ENCODE measurements at regions not wholly inside any gene's neighbourhood (a gene's known extent, or its start where the extent isn't known, plus 50 kb on each side); places are given as distances from the start of the nearest gene placed in this dataset.

DNA sequence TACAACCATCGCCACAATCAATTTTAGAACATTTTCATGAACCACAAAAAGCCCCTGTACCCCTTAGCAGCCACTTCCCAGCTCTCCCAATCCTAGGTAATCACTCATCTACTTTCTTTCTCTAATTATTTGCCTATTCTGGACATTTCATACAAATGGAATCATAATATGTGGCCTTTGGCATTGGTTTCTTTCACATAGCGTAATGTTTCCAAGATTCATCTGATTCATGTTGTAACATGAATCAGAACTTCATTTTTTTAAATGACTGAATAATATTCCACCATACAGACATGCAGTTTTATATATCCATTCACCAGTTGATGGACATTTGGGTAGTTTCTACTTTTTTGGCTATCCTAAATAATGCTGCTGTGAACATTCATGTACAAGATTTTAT, 56.2 kb upstream of the RCN1 start:
- WGBS (ENCODE audit: insufficient coverage, low coverage, missing lambda C conversion rate): 3% methylated on average over 2 of the region's 2 CpGs
- Histone ChIP-seq H3K79me2 (ENCODE audit: control insufficient read depth, insufficient read depth, low read length) (no peaks in the 10 kb centered on the region), H3K4me3 (no peak overlapping the region), H3K36me3 (ENCODE audit: control insufficient read depth, insufficient read depth, low read length) (no peaks in the 10 kb centered on the region), H3K27me3 (ENCODE audit: control insufficient read depth in 2 of 2, insufficient read depth in 2 of 2, low read length in 2 of 2) (peaks cover 4 to 8% of the 10 kb centered on the region in 2 experiments), H3K27ac (ENCODE audit: extremely low read depth, low read depth, low read length) (no peak overlapping the region), H3K4me2 (ENCODE audit: insufficient read depth, low read length) (no peak overlapping the region), H3K9me1 (ENCODE audit: control insufficient read depth, insufficient read depth, low read length) (no peaks in the 10 kb centered on the region), H2AFZ (ENCODE audit: low read depth, low read length) (no peak overlapping the region), H4K20me1 (replicated peaks; ENCODE audit: control insufficient read depth, insufficient read depth, low read length) (no peaks in the 10 kb centered on the region), H3K4me1 (replicated peaks in 1 of 2; ENCODE audit: control insufficient read depth in 2 of 2, insufficient read depth in 2 of 2, low read length in 2 of 2) (no peaks in the 10 kb centered on the region), H3K9ac (ENCODE audit: insufficient read depth in 1 of 2, low read depth in 2 of 2, low read length in 2 of 2) (no peak overlapping the region), H3K9me3 (replicated peaks; ENCODE audit: control insufficient read depth, insufficient read depth, low read depth, low read length) (no peaks in the 10 kb centered on the region)
- DNase-seq (ENCODE audit: extremely low read depth in 1 of 4, low spot score in 3 of 4) (no peak), FAIRE-seq (no peak), ATAC-seq (no peak)
- ChIA-PET CTCF (ENCODE audit: low intra/inter-chr PET ratio) (no interaction called here), POLR2A (no interaction called here)
- in situ Hi-C loops (cut with MboI): no loop called here
- no peak for TF ChIP-seq SAFB (IDR thresholded peaks at IDR 0.05; ENCODE audit: borderline replicate concordance, low read depth, low read length)
- no peak for TF ChIP-seq RAD21 (CRISPR knock-in tag; conservative IDR thresholded peaks at IDR 0.05 in 1 of 2, IDR thresholded peaks at IDR 0.05 in 1 of 2)
- no peak for TF ChIP-seq CTBP1 (IDR thresholded peaks at IDR 0.05; ENCODE audit: borderline replicate concordance)
- TF ChIP-seq, protein P1, sequence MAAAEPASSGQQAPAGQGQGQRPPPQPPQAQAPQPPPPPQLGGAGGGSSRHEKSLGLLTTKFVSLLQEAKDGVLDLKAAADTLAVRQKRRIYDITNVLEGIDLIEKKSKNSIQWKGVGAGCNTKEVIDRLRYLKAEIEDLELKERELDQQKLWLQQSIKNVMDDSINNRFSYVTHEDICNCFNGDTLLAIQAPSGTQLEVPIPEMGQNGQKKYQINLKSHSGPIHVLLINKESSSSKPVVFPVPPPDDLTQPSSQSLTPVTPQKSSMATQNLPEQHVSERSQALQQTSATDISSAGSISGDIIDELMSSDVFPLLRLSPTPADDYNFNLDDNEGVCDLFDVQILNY (CRISPR knock-in tag; IDR thresholded peaks at IDR 0.05): no peak
- TF ChIP-seq BRD4 (IDR thresholded peaks at IDR 0.05): no peak
- no peak for TF ChIP-seq PYGO2 (tag; IDR thresholded peaks at IDR 0.05)
- no peak for TF ChIP-seq GTF2A2 (tag; IDR thresholded peaks at IDR 0.05)
- no peak for TF ChIP-seq KLF6 (CRISPR knock-in tag; IDR thresholded peaks at IDR 0.05; ENCODE audit: borderline replicate concordance)
- no peak for TF ChIP-seq SRSF7 (optimal IDR thresholded peaks at IDR 0.05; ENCODE audit: low read depth, low read length)
- no peak for TF ChIP-seq MCM7 (IDR thresholded peaks at IDR 0.05)
- TF ChIP-seq ZNF830 (CRISPR knock-in tag; IDR thresholded peaks at IDR 0.05): no peak
- TF ChIP-seq EHMT2 (IDR thresholded peaks at IDR 0.05): no peak
- TF ChIP-seq, protein P2, sequence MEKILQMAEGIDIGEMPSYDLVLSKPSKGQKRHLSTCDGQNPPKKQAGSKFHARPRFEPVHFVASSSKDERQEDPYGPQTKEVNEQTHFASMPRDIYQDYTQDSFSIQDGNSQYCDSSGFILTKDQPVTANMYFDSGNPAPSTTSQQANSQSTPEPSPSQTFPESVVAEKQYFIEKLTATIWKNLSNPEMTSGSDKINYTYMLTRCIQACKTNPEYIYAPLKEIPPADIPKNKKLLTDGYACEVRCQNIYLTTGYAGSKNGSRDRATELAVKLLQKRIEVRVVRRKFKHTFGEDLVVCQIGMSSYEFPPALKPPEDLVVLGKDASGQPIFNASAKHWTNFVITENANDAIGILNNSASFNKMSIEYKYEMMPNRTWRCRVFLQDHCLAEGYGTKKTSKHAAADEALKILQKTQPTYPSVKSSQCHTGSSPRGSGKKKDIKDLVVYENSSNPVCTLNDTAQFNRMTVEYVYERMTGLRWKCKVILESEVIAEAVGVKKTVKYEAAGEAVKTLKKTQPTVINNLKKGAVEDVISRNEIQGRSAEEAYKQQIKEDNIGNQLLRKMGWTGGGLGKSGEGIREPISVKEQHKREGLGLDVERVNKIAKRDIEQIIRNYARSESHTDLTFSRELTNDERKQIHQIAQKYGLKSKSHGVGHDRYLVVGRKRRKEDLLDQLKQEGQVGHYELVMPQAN (IDR thresholded peaks at IDR 0.05; ENCODE audit: borderline replicate concordance): no peak
- intact Hi-C loops (cut with micrococcal nuclease): no loop called here
- no TSS peak for BruUV-seq (replicated peaks)
